Ishikawa (cell line): ENCODE measurements at regions not wholly inside any gene's neighbourhood (a gene's known extent, or its start where the extent isn't known, plus 50 kb on each side); places are given as distances from the start of the nearest gene placed in this dataset.

Source experiments
- CEBPB ChIP-seq: IDR thresholded peaks from 2 replicates; pipeline ENCODE4 v1.6.1; 2012
- CREB1 ChIP-seq: IDR thresholded peaks from 2 replicates; pipeline ENCODE4 v1.6.1; 2012; ENCODE audit warnings: low read depth
- EGR1 ChIP-seq: IDR thresholded peaks from 2 replicates; pipeline ENCODE4 v1.6.1; 2012
- EP300 ChIP-seq: IDR thresholded peaks from 2 replicates; pipeline ENCODE4 v1.6.1; 2012; ENCODE audit warnings: borderline replicate concordance
- FOXM1 ChIP-seq: IDR thresholded peaks from 2 replicates; pipeline ENCODE4 v1.6.1; 2012; ENCODE audit warnings: low read depth, borderline replicate concordance
- NFIC ChIP-seq: IDR thresholded peaks from 2 replicates; pipeline ENCODE4 v1.6.1; 2012
- RAD21 ChIP-seq: IDR thresholded peaks from 2 replicates; pipeline ENCODE4 v1.6.1; 2012; ENCODE audit warnings: low read depth
- TAF1 ChIP-seq: IDR thresholded peaks from 2 replicates; pipeline ENCODE4 v1.6.1; 2012; ENCODE audit warnings: low read depth, mild to moderate bottlenecking
- TCF12 ChIP-seq: IDR thresholded peaks from 2 replicates; pipeline ENCODE4 v1.6.1; 2012; ENCODE audit warnings: low read depth
- TEAD4 ChIP-seq: IDR thresholded peaks from 2 replicates; pipeline ENCODE4 v1.6.1; 2012
- YY1 ChIP-seq: IDR thresholded peaks from 2 replicates; pipeline ENCODE4 v1.6.1; 2012; ENCODE audit warnings: low read depth
- ZBTB7A ChIP-seq: IDR thresholded peaks from 2 replicates; pipeline ENCODE4 v1.6.1; 2012; ENCODE audit warnings: low read depth
- TF ChIP-seq, protein P1 (sequence below): IDR thresholded peaks from 2 replicates; pipeline ENCODE4 v1.6.1; 2012; ENCODE audit warnings: low read depth, mild to moderate bottlenecking
- TF ChIP-seq, protein P2 (sequence below): IDR thresholded peaks from 2 replicates; pipeline ENCODE4 v1.6.1; 2012
- TF ChIP-seq, protein P3 (sequence below): IDR thresholded peaks from 2 replicates; pipeline ENCODE4 v1.6.1; 2012

DNA sequence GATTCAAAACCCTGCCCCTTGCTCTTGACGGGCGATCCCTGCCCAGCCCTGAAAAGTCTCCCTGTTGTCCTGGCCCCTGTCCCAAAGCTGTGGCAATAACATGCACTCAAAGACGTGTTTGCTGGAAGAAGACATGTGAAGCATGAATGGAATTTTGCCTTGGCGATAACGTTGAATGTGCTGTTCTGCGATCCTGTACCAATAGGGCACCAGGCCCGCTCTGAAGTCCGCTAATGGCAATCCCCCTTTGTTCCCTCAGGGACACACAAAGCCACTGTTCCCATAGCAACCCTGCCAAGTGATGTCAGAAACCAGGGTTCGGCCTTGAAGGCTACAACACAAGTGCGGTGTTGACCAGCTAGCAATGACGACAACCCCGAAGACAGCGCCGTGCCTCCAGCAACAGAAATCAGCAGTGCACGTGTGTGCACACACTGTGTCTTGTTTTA is 284.6 kb downstream of the KLF6 start:
- no peak for TF ChIP-seq EP300
- no peak for TF ChIP-seq ZBTB7A
- no peak for TF ChIP-seq NFIC
- TF ChIP-seq CEBPB = no peak
- TF ChIP-seq TEAD4 = no peak
- no peak for TF ChIP-seq EGR1
- TF ChIP-seq FOXM1 = no peak
- TF ChIP-seq RAD21 = no peak
- no peak for TF ChIP-seq YY1

DNA sequence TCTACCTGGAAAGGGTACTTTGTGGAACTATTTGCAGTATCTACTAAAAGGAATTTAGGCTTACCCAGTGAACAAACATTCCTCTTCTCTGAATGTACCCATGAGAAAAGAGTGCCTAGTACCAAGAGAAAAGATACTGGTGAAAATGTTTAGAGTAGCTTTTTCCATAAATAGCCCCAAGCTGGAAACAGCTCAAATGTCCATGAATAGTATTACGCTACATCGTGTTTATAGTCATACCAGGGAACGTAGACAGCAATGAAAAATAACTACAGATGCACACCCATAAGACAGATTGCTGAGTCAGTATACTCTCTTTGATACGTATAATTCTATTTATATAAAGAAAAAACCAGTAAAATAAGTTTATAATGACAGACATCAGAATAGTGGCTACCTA is 285.9 kb downstream of the KLF6 start:
- no peak for TF ChIP-seq TAF1
- TF ChIP-seq, protein P1, sequence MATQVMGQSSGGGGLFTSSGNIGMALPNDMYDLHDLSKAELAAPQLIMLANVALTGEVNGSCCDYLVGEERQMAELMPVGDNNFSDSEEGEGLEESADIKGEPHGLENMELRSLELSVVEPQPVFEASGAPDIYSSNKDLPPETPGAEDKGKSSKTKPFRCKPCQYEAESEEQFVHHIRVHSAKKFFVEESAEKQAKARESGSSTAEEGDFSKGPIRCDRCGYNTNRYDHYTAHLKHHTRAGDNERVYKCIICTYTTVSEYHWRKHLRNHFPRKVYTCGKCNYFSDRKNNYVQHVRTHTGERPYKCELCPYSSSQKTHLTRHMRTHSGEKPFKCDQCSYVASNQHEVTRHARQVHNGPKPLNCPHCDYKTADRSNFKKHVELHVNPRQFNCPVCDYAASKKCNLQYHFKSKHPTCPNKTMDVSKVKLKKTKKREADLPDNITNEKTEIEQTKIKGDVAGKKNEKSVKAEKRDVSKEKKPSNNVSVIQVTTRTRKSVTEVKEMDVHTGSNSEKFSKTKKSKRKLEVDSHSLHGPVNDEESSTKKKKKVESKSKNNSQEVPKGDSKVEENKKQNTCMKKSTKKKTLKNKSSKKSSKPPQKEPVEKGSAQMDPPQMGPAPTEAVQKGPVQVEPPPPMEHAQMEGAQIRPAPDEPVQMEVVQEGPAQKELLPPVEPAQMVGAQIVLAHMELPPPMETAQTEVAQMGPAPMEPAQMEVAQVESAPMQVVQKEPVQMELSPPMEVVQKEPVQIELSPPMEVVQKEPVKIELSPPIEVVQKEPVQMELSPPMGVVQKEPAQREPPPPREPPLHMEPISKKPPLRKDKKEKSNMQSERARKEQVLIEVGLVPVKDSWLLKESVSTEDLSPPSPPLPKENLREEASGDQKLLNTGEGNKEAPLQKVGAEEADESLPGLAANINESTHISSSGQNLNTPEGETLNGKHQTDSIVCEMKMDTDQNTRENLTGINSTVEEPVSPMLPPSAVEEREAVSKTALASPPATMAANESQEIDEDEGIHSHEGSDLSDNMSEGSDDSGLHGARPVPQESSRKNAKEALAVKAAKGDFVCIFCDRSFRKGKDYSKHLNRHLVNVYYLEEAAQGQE = no peak
- TF ChIP-seq FOXM1 = no peak
- no peak for TF ChIP-seq ZBTB7A
- TF ChIP-seq TEAD4 = no peak

DNA sequence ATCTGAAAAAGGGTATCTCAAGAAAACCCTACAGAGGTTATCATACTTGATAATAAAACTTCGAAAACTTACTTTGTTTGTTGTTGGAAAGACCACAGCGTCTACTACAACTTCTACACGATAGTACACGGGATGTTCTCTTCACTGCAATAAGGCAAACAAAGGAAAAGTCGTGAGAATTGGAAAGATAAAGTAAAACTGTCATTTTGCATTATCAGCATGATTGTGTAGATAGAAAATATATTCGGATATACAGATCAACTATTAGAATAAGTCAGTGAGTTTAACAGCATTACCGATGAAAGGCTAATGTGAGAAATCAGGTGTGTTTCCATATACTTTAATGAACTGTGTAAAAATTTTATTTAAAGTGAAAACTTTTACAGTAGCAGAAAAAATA is 287.4 kb downstream of the KLF6 start:
- TF ChIP-seq, protein P2, sequence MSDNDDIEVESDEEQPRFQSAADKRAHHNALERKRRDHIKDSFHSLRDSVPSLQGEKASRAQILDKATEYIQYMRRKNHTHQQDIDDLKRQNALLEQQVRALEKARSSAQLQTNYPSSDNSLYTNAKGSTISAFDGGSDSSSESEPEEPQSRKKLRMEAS = no peak
- no peak for TF ChIP-seq ZBTB7A
- TF ChIP-seq, protein P3, sequence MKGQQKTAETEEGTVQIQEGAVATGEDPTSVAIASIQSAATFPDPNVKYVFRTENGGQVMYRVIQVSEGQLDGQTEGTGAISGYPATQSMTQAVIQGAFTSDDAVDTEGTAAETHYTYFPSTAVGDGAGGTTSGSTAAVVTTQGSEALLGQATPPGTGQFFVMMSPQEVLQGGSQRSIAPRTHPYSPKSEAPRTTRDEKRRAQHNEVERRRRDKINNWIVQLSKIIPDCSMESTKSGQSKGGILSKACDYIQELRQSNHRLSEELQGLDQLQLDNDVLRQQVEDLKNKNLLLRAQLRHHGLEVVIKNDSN = no peak
- TF ChIP-seq EP300 = no peak
- TF ChIP-seq RAD21 = no peak
- TF ChIP-seq, protein P1 = no peak
- TF ChIP-seq FOXM1 = no peak
- no peak for TF ChIP-seq NFIC
- no peak for TF ChIP-seq EGR1
- TF ChIP-seq CEBPB = no peak
- no peak for TF ChIP-seq TEAD4
- no peak for TF ChIP-seq YY1
- no peak for TF ChIP-seq TAF1
- TF ChIP-seq TCF12 = no peak
- TF ChIP-seq CREB1 = no peak

DNA sequence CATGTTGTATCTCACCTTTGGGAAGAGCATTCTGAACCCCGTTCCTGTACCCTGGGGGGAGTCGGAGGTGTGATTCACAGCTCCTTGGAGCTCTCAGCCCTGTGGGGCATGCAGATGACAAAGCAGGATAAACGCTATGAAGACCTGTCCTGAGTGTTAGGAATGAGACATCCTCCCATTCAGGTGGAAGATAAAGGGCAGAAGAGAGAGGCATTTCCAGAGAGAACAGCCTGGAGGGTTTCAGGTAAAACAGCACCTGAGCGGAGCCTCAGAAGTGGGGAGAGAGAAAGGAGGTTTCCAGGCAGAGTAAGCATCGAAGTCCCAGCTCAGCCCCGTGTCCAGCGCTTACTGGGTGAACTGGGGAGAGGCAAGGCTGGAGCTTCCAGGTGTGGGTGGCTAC is 288.9 kb downstream of the KLF6 start:
- TF ChIP-seq, protein P1 = no peak
- TF ChIP-seq CREB1 (no peak), YY1 (no peak), TEAD4 (no peak), TAF1 (no peak), FOXM1 (no peak), ZBTB7A (no peak), EGR1 (no peak), TCF12 (no peak), EP300 (no peak), CEBPB (no peak), RAD21 (no peak)
- TF ChIP-seq, protein P2 = no peak
- TF ChIP-seq, protein P3 = no peak

DNA sequence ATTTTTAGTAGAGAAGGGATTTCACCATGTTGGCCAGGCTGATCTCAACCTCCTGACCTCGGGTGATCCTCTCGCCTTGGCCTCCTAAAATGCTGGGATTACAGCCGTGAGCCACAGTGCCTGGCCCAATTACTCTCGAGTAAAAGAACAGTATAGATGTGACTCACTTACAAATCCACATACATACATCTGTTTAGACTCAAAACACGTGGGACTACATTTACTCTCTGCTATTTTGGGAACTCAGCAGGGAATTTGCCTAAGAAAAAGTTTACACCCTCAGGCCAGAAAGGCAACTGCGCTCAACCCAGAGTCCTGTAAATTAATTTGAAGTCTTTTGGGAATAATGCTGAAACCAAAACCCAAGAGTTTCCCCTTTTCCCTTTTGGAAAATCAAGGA is 289.7 kb downstream of the KLF6 start:
- TF ChIP-seq RAD21 = no peak
- no peak for TF ChIP-seq NFIC
- no peak for TF ChIP-seq CEBPB
- TF ChIP-seq, protein P2 = no peak
- TF ChIP-seq, protein P1 = no peak
- TF ChIP-seq TAF1 = no peak
